Astrocyte of the cerebellum (primary cell): ENCODE measurements at regions not wholly inside any gene's neighbourhood (a gene's known extent, or its start where the extent isn't known, plus 50 kb on each side); places are given as distances from the start of the nearest gene placed in this dataset.
A peak's percentile ranks its signal among the peaks of the same experiment; 100 is the strongest.

Experiments
- DNase-seq: peaks from one replicate; pipeline ENCODE4 v3.0.0-alpha.2; 2011; ENCODE audit warnings: low read depth
- H3K4me3 ChIP-seq: 2 replicates; pipeline ENCODE4 v1.5.1; 2011; ENCODE audit warnings: mild to moderate bottlenecking, low read depth, low read length, moderate library complexity
- CTCF ChIP-seq: IDR thresholded peaks from 2 replicates; pipeline ENCODE4 v1.5.1; 2012; ENCODE audit warnings: low read length, low read depth, moderate library complexity, mild to moderate bottlenecking; ENCODE audit errors: missing control alignments
- in situ Hi-C: cut with HindIII; loops from 2 replicates; pipeline ENCODE4 v1.10.0; 2017; ENCODE audit warnings: low sequenced_read_pairs

- no peak for TF ChIP-seq CTCF
- peak; percentile 57 for DNase-seq
- H3K4me3 ChIP-seq = no peak overlapping the region
- in situ Hi-C loops = no loop called here
Measured at GRCh38 chr1:78833491-78833890, 173.0 kb downstream of the ADGRL4 start.

- in situ Hi-C loops = no loop called here
- TF ChIP-seq CTCF = no peak
- DNase-seq = no peak
- no peak overlapping the region for H3K4me3 ChIP-seq
Measured at GRCh38 chr1:78834201-78834741, 172.3 kb downstream of the ADGRL4 start.

GRCh38 chr1:78836726-78837125 is 169.8 kb downstream of the ADGRL4 start:
- no peak for TF ChIP-seq CTCF
- in situ Hi-C loops = no loop called here
- no peak overlapping the region for H3K4me3 ChIP-seq
- DNase-seq = no peak

GRCh38 chr1:78839704-78840277 is 166.7 kb downstream of the ADGRL4 start:
- no peak for DNase-seq
- H3K4me3 ChIP-seq = no peak overlapping the region
- peak; percentile 46 for TF ChIP-seq CTCF
- in situ Hi-C loops = no loop called here
